OCI-LY1 (cell line): ENCODE measurements at regions not wholly inside any gene's neighbourhood (a gene's known extent, or its start where the extent isn't known, plus 50 kb on each side); places are given as distances from the start of the nearest gene placed in this dataset.
A peak's percentile ranks its signal among the peaks of the same experiment; 100 is the strongest.

Experiments
- H2AFZ ChIP-seq: fragments of 200-600 bp; sonication (generic), shearing (Covaris generic); 2 replicates; pipeline ENCODE4 v1.6.0; 2014; ENCODE audit warnings: antibody characterized with exemption, mild to moderate bottlenecking, low read length
- H3F3A ChIP-seq: fragments of 200-600 bp; sonication (generic), shearing (Covaris generic); 2 replicates; pipeline ENCODE4 v1.6.0; 2014; ENCODE audit warnings: mild to moderate bottlenecking, antibody characterized with exemption, low read length, moderate library complexity; ENCODE audit not compliant: insufficient read depth
- H3K27ac ChIP-seq: fragments of 200-600 bp; sonication (generic); 2 replicates; pipeline ENCODE4 v1.5.1; 2014; ENCODE audit warnings: low read length, mixed run types, mild to moderate bottlenecking, low read depth; ENCODE audit not compliant: poor library complexity, severe bottlenecking
- H3K27me3 ChIP-seq: fragments of 200-600 bp; sonication (generic); 2 replicates; pipeline ENCODE4 v1.6.0; 2014; ENCODE audit warnings: antibody characterized with exemption, mild to moderate bottlenecking, low read length, moderate library complexity; ENCODE audit not compliant: insufficient read depth
- H3K36me3 ChIP-seq: fragments of 200-600 bp; sonication (generic); 2 replicates; pipeline ENCODE4 v1.6.1; 2014; ENCODE audit warnings: mild to moderate bottlenecking, antibody characterized with exemption, low read length, moderate library complexity, mixed read lengths; ENCODE audit not compliant: insufficient read depth
- H3K4me1 ChIP-seq: fragments of 200-600 bp; sonication (generic); 2 replicates; pipeline ENCODE4 v1.5.1; 2014; ENCODE audit warnings: mild to moderate bottlenecking, low read length, moderate library complexity; ENCODE audit not compliant: insufficient read depth, severe bottlenecking
- H3K4me2 ChIP-seq: fragments of 200-600 bp; sonication (generic), shearing (Covaris generic); 2 replicates; pipeline ENCODE4 v1.6.1; 2014; ENCODE audit warnings: low read length
- H3K4me3 ChIP-seq: fragments of 200-600 bp; sonication (generic); 2 replicates; pipeline ENCODE4 v1.5.1; 2014; ENCODE audit warnings: low read length, low read depth, mild to moderate bottlenecking, mixed read lengths; ENCODE audit not compliant: poor library complexity, severe bottlenecking
- H3K79me2 ChIP-seq: fragments of 200-600 bp; shearing (Covaris generic); 2 replicates; pipeline ENCODE4 v1.6.1; 2016; ENCODE audit warnings: mixed run types, low read length, mixed read lengths; ENCODE audit not compliant: insufficient read depth
- H3K9ac ChIP-seq: fragments of 200-600 bp; sonication (generic), shearing (Covaris generic); 2 replicates; pipeline ENCODE4 v1.6.1; 2014; ENCODE audit warnings: mild to moderate bottlenecking, low read length, mixed read lengths
- H3K9me2 ChIP-seq: fragments of 200-600 bp; sonication (generic), shearing (Covaris generic); 2 replicates; pipeline ENCODE4 v1.6.1; 2014; ENCODE audit warnings: low read depth, mild to moderate bottlenecking, low read length, mixed read lengths
- H3K9me3 ChIP-seq: fragments of 200-600 bp; shearing (Covaris generic); 2 replicates; pipeline ENCODE4 v1.6.1; 2014; ENCODE audit warnings: low read length, mixed read lengths
- H4K20me1 ChIP-seq: fragments of 200-600 bp; sonication (generic), shearing (Covaris generic); 2 replicates; pipeline ENCODE4 v1.6.0; 2016; ENCODE audit warnings: mild to moderate bottlenecking, low read length; ENCODE audit not compliant: insufficient read depth
- EZH2 ChIP-seq: fragments of 200-600 bp; sonication (generic), shearing (Covaris generic); IDR thresholded peaks from 2 replicates; pipeline ENCODE4 v1.8.0; 2017; ENCODE audit warnings: borderline replicate concordance, mixed run types, mild to moderate bottlenecking, antibody characterized with exemption, low read length, moderate library complexity, mixed read lengths
- TF ChIP-seq, protein P1 (sequence below): fragments of 200-600 bp; sonication (generic), shearing (Covaris generic); IDR thresholded peaks from 2 replicates; pipeline ENCODE4 v1.5.1; 2017; ENCODE audit warnings: mild to moderate bottlenecking, antibody characterized with exemption, low read length, moderate library complexity, mixed read lengths

DNA sequence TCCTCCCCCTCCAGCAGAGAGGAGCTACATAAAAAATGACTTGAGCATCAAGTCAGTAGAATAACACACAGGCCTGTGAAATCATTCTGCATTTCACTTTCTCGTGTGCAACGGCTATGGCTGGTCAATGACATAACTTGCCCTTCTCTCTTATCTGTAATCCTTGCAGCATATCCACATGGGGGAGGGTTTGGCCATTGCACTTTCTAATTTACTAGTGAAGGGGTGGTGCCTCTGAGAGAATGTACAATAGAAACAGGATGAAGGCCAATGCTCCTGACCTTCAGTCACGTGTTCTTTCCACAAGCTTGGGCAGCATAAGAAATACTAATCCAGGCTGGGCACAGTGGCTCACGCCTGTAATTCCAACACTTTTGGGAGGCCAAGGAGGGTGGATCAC, 641.0 kb upstream of the ARGLU1 start:
- no peak overlapping the region for H3K4me3 ChIP-seq
- no peak for TF ChIP-seq EZH2
- TF ChIP-seq, protein P1, sequence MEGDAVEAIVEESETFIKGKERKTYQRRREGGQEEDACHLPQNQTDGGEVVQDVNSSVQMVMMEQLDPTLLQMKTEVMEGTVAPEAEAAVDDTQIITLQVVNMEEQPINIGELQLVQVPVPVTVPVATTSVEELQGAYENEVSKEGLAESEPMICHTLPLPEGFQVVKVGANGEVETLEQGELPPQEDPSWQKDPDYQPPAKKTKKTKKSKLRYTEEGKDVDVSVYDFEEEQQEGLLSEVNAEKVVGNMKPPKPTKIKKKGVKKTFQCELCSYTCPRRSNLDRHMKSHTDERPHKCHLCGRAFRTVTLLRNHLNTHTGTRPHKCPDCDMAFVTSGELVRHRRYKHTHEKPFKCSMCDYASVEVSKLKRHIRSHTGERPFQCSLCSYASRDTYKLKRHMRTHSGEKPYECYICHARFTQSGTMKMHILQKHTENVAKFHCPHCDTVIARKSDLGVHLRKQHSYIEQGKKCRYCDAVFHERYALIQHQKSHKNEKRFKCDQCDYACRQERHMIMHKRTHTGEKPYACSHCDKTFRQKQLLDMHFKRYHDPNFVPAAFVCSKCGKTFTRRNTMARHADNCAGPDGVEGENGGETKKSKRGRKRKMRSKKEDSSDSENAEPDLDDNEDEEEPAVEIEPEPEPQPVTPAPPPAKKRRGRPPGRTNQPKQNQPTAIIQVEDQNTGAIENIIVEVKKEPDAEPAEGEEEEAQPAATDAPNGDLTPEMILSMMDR: no peak
- H2AFZ ChIP-seq: no peak overlapping the region
- no peaks in the 10 kb centered on the region for H3K9me3 ChIP-seq
- no peaks in the 10 kb centered on the region for H3K27me3 ChIP-seq
- H3K27ac ChIP-seq: no peak overlapping the region
- H3K36me3 ChIP-seq: no peaks in the 10 kb centered on the region
- H3K9ac ChIP-seq: no peak overlapping the region
- no peak overlapping the region for H3K4me2 ChIP-seq
- no peaks in the 10 kb centered on the region for H4K20me1 ChIP-seq
- no peaks in the 10 kb centered on the region for H3K4me1 ChIP-seq
- H3K79me2 ChIP-seq: no peaks in the 10 kb centered on the region
- H3K9me2 ChIP-seq: no peaks in the 10 kb centered on the region
- H3F3A ChIP-seq: no peaks in the 10 kb centered on the region

DNA sequence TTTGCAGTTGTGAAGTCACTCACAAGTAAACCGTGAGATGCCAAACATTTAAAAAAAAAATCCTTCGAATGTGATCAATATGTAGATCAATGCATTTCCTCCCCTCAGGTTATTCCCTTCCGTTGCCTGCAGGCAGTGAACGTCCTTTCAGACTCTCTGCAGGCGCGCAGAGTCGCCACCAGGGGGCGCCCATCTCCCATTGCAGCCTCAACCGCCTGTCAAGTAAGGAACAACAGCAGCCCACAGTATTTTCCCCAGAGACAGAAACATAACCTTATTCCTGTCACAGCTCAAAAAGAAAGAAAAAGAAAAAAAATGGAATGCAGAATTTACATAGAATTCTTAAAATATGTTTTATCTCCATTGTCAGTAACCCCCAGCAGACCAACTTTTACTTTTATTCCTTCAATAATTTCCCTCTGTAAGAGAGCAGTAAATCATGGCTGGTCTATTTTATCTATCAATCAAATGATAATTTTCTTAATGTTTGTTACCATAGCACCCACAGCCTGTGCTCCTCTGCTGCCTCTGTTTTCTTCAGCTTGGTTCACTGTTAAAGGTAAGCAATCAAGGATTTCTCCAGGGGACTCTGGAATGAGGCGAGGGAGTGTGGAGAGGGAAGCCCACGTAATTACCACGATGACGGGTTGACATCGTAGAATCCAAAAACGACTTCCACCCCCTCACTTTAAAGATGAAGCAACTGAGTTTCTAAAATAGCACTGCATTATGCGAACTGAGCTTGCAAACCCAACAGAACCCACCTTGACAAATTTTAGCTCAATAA, 637.6 kb upstream of the ARGLU1 start:
- no peak overlapping the region for H3K9ac ChIP-seq
- H3K9me2 ChIP-seq: no peaks in the 10 kb centered on the region
- H3K4me2 ChIP-seq: no peak overlapping the region
- no peaks in the 10 kb centered on the region for H3K4me1 ChIP-seq
- no peak overlapping the region for H3K27ac ChIP-seq
- TF ChIP-seq, protein P1: peak; percentile 99
- no peak for TF ChIP-seq EZH2
- no peaks in the 10 kb centered on the region for H3K36me3 ChIP-seq
- H3K9me3 ChIP-seq: no peaks in the 10 kb centered on the region
- no peaks in the 10 kb centered on the region for H4K20me1 ChIP-seq
- no peak overlapping the region for H3K4me3 ChIP-seq
- H3F3A ChIP-seq: no peaks in the 10 kb centered on the region
- no peaks in the 10 kb centered on the region for H3K79me2 ChIP-seq
- H3K27me3 ChIP-seq: no peaks in the 10 kb centered on the region
- H2AFZ ChIP-seq: no peak overlapping the region

DNA sequence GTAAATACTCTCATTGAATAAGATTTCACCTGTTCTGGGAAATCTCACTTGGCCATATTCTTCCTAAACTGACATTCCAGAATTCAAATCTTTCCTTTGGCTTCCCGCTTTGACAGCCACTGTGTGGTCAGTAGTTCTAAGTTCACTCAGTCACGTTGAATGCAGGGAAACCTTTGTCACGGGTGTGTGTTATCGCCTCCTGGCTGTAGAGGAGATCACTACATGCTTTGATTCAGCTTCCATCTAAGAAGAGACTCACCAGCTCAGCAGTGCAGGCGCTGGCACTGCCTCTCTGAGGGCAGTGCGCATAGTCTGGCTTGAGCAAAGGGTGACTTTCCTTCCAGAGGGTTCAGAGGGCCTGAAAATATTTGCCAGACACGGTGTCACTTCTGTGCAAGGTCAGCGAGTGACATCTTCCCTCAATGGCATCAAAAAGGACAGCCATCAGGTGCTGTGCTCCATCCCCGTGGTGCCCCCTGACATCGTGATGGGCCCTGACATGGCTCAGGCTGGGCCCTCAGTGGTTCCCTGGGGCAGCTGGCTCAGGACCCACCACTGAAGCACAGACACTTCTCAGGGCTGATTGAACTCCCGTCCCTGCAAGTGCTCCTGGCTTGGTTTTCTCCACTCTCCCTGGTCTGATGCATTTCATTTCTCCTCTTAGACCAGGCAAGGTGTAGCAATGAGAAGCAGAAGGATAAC, 635.4 kb upstream of the ARGLU1 start:
- Histone ChIP-seq H3K4me2 (no peak overlapping the region), H2AFZ (no peak overlapping the region)
- TF ChIP-seq, protein P1: peak; percentile 59
- no peak for TF ChIP-seq EZH2

More for the DNA sequence above, 635.4 kb upstream of the ARGLU1 start:
- Histone ChIP-seq H3K9me2 (no peaks in the 10 kb centered on the region), H3F3A (no peaks in the 10 kb centered on the region), H3K4me1 (no peaks in the 10 kb centered on the region), H3K4me3 (no peak overlapping the region), H3K9ac (no peak overlapping the region), H3K27ac (no peak overlapping the region), H3K79me2 (no peaks in the 10 kb centered on the region), H3K27me3 (no peaks in the 10 kb centered on the region), H4K20me1 (no peaks in the 10 kb centered on the region), H3K9me3 (no peaks in the 10 kb centered on the region), H3K36me3 (no peaks in the 10 kb centered on the region)
